ENCODE measurements at regions not wholly inside any gene's neighbourhood (a gene's known extent, or its start where the extent isn't known, plus 50 kb on each side); places are given as distances from the start of the nearest gene placed in this dataset.

- no peaks in the 10 kb centered on the region for H3K27me3 Mint-ChIP-seq (ENCODE audit: low read depth)
- H3K4me1 Mint-ChIP-seq: peaks cover 18% of the 10 kb centered on the region
- no peaks in the 10 kb centered on the region for H3K36me3 Mint-ChIP-seq (ENCODE audit: low read depth)
- peak overlapping the region; percentile 78 to 93 (median 81) for H3K27ac Mint-ChIP-seq
- H3K9me3 Mint-ChIP-seq: no peaks in the 10 kb centered on the region
- H3K4me3 Mint-ChIP-seq: no peak overlapping the region
- TF ChIP-seq CTCF (IDR thresholded peaks at IDR 0.05; ENCODE audit: unreplicated experiment in 3 of 3): no peak
Observed at GRCh38 chr6:134642819-134643218, 307.1 kb downstream of the ALDH8A1 start.

GRCh38 chr6:134642279-134642678, 307.6 kb downstream of the ALDH8A1 start:
- Mint-ChIP-seq H3K4me1 (peaks cover 17% of the 10 kb centered on the region), H3K36me3 (ENCODE audit: low read depth) (no peaks in the 10 kb centered on the region), H3K4me3 (no peak overlapping the region), H3K27ac (peak overlapping the region; percentile 78 to 93 (median 81)), H3K9me3 (no peaks in the 10 kb centered on the region), H3K27me3 (ENCODE audit: low read depth) (no peaks in the 10 kb centered on the region)
- TF ChIP-seq CTCF (IDR thresholded peaks at IDR 0.05; ENCODE audit: unreplicated experiment in 3 of 3): no peak

GRCh38 chr6:134640975-134641429, 308.9 kb downstream of the ALDH8A1 start:
- Mint-ChIP-seq H3K9me3 (no peaks in the 10 kb centered on the region), H3K27me3 (ENCODE audit: low read depth) (no peaks in the 10 kb centered on the region), H3K4me1 (peaks cover 23% of the 10 kb centered on the region), H3K36me3 (ENCODE audit: low read depth) (no peaks in the 10 kb centered on the region), H3K27ac (peak overlapping the region in 2 of 3 experiments; percentile 78 to 93), H3K4me3 (no peak overlapping the region)
- TF ChIP-seq CTCF (IDR thresholded peaks at IDR 0.05; ENCODE audit: unreplicated experiment in 3 of 3): peak; percentile 80 to 89 (median 84)

- Mint-ChIP-seq H3K9me3 (no peaks in the 10 kb centered on the region), H3K27me3 (ENCODE audit: low read depth) (no peaks in the 10 kb centered on the region), H3K36me3 (ENCODE audit: low read depth) (no peaks in the 10 kb centered on the region), H3K4me3 (no peak overlapping the region), H3K4me1 (peaks cover 23% of the 10 kb centered on the region), H3K27ac (no peak overlapping the region)
- TF ChIP-seq CTCF (IDR thresholded peaks at IDR 0.05; ENCODE audit: unreplicated experiment in 3 of 3): no peak
Observed at GRCh38 chr6:134640229-134640628, 309.7 kb downstream of the ALDH8A1 start.

GRCh38 chr6:134637847-134638437, 312.0 kb downstream of the ALDH8A1 start:
- Mint-ChIP-seq H3K9me3 (no peaks in the 10 kb centered on the region), H3K36me3 (ENCODE audit: low read depth) (no peaks in the 10 kb centered on the region)
- TF ChIP-seq CTCF (IDR thresholded peaks at IDR 0.05; ENCODE audit: unreplicated experiment in 3 of 3): no peak

GRCh38 chr6:134637282-134637681, 312.6 kb downstream of the ALDH8A1 start:
- no peak overlapping the region for H3K4me3 Mint-ChIP-seq
- H3K27ac Mint-ChIP-seq: no peak overlapping the region
- no peaks in the 10 kb centered on the region for H3K27me3 Mint-ChIP-seq (ENCODE audit: low read depth)
- peaks cover 10% of the 10 kb centered on the region for H3K4me1 Mint-ChIP-seq
- no peaks in the 10 kb centered on the region for H3K36me3 Mint-ChIP-seq (ENCODE audit: low read depth)
- no peak for TF ChIP-seq CTCF (IDR thresholded peaks at IDR 0.05; ENCODE audit: unreplicated experiment in 3 of 3)
- no peaks in the 10 kb centered on the region for H3K9me3 Mint-ChIP-seq

More at GRCh38 chr6:134637847-134638437, 312.0 kb downstream of the ALDH8A1 start:
- H3K4me1 Mint-ChIP-seq: peaks cover 17% of the 10 kb centered on the region
- no peak overlapping the region for H3K4me3 Mint-ChIP-seq
- H3K27ac Mint-ChIP-seq: no peak overlapping the region
- no peaks in the 10 kb centered on the region for H3K27me3 Mint-ChIP-seq (ENCODE audit: low read depth)
